ENCODE measurements at regions not wholly inside any gene's neighbourhood (a gene's known extent, or its start where the extent isn't known, plus 50 kb on each side); places are given as distances from the start of the nearest gene placed in this dataset.

GRCh38 chr4:108360754-108361445 lies 192.2 kb upstream of the LEF1 start:
- DNase-seq = no peak

GRCh38 chr4:108359986-108360681 lies 191.4 kb upstream of the LEF1 start:
- DNase-seq = no peak

DNA sequence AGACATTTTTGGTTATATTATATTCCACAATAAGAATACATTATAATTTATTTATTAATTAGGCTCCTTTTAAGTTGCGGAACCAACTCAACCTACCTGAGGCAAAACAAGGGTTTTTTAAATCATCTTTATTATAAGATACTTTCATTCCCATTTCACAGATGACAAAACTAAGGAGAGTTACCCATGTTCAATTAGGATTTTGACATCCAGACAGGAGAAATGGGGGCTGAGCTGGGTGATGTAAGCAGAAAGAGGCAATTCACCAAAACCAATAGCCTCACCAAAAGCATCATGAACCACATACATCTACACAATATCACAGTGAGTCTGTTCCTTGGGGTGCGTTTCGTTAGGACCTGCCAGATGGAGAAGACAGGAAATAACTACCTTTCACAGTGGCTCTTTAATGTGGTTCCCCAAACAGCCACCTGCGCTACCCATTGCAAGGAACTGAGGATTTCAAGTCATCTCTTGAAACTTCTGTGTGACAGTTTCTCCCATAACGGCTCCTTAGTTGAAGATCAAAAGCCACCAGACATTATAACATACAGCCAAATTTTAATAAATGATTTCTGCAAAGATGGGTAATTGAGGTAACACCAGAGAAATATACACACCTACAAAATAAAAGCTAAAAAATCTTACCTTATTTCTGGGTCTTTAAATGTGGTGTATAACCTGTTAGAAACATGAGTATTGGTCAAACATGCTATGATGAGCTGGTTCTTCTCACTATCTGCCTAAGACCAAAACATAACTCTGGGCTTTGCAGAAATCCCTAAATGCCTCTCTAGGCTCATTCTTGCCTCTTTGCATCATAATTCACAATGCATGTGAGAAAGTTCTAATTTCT lies 190.6 kb upstream of the LEF1 start:
- no peak for DNase-seq

- DNase-seq = no peak
Measured at GRCh38 chr4:108355902-108356535, 187.3 kb upstream of the LEF1 start.

DNA sequence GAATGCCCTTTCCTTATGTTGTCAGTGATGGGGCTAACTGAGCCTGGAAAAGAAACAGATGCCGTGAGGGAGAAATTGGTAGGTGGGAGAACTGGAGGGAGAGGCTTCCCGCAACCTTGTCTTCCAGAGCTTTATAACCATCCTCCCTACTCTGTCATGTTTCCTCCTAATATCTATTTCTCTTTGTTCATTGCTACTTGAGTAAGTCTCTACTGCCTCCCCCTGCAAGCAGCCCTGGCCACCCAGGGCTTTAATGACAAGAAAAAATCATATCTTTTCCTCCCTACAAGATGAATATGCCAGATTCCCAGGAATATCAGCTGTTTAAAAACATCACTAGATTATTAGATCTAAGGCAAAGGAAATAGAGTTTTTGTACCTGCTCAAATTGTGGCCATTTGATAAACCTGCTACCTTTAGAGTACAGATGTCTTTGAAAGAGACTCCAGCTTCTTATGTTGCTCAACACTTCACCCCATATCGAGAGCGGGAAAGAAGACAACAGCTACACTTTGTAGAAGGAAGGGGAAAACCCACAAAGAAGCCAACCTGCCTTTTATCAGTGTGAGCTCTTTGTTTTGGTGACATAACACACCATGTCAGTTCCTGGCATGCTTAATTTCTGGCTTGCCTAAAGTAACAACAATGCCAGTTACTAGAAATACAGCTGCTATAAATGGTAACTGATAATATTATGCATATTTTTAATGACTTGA lies 186.6 kb upstream of the LEF1 start:
- DNase-seq = no peak

- no peak for DNase-seq
Measured at GRCh38 chr4:108352664-108353308, 184.1 kb upstream of the LEF1 start.

GRCh38 chr4:108351791-108352190 lies 183.1 kb upstream of the LEF1 start:
- no peak for DNase-seq

DNA sequence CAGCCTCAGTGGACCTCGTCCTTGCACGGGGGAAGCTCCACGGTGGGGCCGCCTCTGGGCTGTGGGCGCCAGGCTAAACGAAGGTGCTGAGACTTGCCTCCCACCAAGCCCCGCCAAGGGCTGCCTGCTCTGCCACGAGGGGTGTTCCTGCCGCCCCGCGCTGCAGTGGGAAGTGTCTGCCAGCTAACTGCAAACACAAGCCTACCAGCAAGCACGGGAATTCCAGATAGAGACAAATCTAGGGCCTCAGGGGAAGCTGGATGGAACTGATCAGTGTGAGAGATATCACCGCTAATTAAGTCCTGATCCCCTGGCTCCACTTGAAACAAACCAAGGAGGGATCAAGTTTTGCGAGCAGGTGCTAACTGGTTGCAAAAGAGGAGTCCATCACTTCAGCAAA lies 181.6 kb upstream of the LEF1 start:
- no peak for DNase-seq

- no peak for DNase-seq
Measured at GRCh38 chr4:108346818-108347210, 178.1 kb upstream of the LEF1 start.

DNA sequence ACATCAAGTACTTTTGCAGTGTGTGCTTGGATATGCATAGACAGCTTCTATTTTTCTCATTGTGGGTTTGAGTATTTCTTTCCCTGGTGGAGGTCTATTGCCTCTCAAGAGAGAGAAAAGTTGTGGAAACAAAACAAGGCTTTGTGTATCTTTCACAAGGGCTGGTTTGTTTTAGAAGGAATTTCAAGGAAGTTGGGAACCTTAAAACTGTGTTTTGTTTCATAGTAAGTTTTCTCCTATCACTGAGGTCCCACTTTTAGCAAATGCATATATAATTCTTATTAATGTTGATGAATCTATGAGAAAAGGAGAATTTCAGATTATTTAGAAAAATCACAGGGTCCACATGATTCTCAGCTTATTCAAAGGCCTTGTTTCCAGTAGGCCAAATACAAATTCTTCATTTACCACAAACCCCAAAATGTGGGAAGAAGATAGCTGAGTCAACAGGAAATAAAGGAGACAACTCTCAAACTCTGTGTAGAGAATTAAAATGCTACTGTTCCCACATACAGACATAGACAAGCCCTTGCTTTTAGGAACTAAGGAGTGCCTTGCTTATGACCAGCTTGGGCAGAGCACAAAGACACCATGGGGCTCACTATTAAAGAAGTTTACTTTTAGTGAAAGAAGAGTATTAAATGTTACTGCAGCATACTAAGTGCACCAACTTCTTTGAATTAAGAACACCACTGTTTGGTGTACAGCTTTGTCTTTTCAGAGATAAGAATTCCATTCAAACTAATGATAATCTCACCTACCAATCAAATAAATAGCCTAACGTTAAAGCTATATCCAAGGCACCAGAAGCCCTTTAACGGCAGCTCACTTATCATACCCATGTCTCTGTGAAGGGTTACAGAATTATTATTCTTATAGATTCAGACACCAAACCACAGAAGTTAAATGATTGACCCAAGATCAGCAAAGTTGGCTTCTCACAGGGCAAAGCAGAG lies 177.4 kb upstream of the LEF1 start:
- no peak for DNase-seq

GRCh38 chr4:108342325-108342970 lies 173.7 kb upstream of the LEF1 start:
- no peak for DNase-seq

DNA sequence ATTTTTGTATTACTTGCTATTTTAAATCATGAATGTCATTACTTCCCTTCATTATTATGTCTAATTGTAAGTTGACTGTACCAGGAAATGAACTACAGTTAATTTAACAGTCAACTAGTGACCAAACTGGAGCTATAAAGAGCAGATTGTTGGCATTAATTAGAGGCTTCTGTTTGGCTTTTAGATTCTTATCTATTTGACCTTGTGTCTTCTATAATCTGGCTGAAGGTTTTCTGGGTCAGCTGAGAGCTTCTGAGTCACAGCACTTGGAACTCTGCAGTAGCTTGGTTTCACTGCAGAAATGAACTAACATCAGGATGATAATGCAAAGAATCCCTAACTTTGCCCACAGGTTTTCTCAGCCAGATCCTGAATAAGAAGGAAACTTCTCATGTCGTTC lies 169.2 kb upstream of the LEF1 start:
- no peak for DNase-seq

- no peak for DNase-seq
Measured at GRCh38 chr4:108336076-108336475, 167.3 kb upstream of the LEF1 start.

- DNase-seq = no peak
Measured at GRCh38 chr4:108335081-108335480, 166.3 kb upstream of the LEF1 start.

DNA sequence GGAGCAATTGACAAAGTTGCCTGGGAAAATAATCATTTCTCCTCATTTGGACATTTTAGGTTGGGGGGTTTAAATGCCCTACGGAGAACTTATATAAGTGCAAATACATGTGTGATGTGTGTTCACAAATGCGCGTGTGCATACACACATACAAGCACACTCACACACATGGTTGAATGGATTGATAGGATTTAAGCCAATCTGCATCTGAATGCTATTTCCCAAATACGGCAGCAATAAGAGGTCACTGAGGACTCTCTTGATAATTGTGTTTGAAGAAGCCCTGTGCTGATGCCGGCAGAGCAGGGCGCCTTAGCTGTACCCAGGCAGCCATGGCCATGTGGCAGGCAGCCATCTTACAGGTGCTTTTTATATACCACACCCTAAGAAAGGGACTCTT lies 165.3 kb upstream of the LEF1 start:
- DNase-seq = no peak

DNA sequence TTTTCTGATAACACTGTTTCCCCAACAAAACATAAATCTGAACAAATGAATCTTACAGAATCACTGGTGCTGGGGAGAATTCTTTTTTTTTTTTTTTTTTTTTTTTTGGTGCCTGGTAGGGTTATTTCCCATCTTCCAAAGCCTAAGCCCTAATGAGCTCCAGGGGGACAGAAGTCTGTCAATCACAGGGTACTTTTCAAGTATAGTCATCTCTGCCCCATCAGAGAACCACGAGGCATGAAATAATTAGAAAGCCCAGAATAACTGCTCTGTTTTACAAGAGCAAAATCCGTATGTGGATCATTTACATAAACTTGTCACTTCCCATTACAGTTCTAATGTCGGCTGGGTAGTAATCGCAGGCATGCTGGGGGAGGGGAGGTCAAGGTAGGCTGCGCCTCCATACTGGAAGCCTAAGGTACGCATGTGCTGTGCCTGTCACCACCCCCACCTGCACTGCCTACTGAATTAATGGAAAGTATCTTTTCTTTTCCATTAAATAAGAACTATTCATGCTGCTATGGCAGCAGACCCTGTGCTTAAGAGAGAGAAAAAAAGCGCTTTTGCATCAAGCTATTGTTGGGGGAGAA lies 164.7 kb upstream of the LEF1 start:
- DNase-seq = no peak

DNA sequence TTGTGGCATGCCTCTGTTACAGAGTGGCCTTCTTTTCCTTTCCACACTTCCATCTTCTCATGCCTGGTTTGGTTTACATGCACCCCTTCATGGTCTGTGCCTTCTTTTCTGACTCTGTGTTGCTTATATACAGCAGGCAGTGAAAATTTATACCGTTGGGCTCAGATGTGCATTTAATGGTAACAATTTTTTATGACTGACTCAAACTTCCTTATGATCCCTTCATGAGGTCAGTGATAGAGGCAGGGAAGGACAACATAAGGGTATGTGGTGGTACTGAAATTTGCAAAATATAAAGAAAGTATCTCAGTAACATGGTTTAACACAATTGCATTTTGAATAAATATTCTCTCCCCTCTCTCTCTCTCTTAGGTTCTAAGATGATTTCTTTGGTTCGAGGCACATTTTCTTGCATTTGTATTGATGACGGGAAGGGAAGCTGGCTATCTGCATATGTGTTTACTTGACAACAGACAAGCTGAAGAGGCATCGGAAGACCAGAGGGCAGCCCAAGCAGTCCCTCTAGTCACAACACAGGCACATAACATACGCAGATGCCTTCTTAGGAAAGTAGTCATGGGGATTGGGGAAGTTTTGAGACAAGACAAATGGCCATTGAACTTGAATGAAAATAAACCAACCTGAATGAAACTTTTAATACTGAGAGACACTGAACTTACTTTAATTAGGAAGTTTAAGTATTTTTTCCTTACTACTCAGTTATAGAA lies 163.3 kb upstream of the LEF1 start:
- DNase-seq = no peak

DNA sequence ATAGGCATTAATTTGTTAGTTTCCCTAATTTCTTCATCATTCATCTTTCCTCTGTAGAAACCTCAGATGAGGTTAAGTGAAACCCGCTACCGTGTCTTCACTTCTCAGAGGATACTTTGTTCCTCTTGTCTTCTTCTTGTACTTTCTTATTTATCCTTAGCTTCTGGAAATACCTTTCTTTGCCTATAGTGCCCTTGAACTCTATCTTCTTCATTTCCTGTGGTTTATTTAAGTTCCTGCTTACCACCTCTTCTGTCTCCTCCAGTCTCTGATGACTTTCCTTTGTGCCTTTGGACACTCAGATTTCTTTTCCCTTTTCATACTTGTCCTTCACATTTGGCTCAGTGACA lies 159.6 kb upstream of the LEF1 start:
- DNase-seq = no peak

- DNase-seq = no peak
Measured at GRCh38 chr4:108327642-108328382, 159.1 kb upstream of the LEF1 start.
